RPMI7951 (cell line): ENCODE measurements at regions not wholly inside any gene's neighbourhood (a gene's known extent, or its start where the extent isn't known, plus 50 kb on each side); places are given as distances from the start of the nearest gene placed in this dataset.
"Not testable (repeated sequence)": the region's sequence is repeated elsewhere in the genome, so short reads cannot be mapped to it uniquely, and the experiment has no call there.

ENCODE experiments used
- DNase-seq: peaks from one replicate; pipeline ENCODE4 v3.0.0-alpha.2; 2012; ENCODE audit warnings: low read depth

- DNase-seq: no peak
Observed at GRCh38 chr2:189231719-189232323, 52.3 kb upstream of the COL5A2 start.

DNA sequence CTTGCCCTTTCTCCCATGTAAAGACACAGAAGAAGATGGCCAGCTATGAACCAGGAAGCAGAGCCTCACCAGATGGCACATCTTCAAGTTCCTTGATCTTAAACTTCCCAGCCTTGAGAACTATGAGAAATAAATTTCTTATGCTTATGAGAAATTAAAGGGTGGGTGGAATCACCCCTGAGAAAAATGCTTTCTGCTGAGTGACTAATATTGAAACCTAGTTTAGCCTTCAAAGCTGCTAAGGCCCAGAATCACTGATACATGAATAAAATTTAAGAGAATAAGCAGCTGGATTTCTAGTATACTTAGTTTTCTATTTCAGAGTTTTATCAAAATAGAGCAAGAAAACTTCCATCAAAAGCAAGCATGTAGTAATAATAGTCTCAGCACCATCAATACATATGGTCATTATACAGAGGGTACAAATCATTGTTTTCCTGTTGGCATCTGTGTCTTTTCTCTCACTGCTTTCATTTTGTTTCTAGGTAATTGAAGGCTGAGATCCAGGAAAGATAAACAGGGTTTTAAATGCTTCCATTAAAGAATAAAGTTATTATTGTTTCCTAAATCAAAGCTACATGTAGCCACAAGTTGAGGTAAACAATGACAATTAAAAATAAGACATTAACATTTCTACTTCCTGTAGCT, 53.3 kb upstream of the COL5A2 start:
- no peak for DNase-seq

DNA sequence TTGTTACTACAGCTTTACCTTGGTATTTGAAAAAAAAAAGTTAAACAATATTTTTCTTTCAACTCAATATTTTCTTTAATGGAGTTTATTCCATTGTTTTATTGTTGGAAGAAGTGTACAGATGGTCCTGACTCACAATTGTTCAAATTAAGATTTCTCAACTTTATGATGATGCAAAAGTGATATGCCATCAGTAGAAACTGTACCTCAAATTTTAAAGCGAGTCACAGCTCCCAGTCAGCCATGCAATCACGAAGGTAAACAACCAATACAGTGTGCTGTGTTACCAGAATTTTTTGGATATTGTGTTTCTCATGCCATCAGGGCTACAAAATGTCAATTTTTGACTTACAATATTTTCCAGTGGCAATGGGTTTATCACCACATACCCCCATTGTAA, 54.0 kb upstream of the COL5A2 start:
- DNase-seq: peak; percentile 18

GRCh38 chr2:189234991-189235390, 55.4 kb upstream of the COL5A2 start:
- no peak for DNase-seq

DNA sequence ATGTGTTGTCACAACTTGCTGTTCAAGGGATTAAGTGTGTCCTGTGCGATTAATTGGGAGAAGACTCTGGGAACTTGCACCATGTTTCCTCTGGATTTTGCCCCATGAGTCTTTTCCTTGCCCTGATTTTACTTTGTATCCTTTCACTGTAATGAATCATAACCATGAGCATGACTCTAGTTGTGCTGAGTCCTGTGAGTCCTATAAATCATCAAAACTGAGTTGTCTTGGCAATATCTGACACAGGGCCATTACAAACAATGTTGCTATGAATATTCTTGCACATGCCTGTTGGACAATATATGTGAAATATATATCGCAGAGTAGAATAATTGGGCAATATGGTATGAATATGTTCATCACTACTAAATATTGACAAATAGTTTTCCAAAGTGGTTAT, 56.5 kb upstream of the COL5A2 start:
- DNase-seq: no peak

DNA sequence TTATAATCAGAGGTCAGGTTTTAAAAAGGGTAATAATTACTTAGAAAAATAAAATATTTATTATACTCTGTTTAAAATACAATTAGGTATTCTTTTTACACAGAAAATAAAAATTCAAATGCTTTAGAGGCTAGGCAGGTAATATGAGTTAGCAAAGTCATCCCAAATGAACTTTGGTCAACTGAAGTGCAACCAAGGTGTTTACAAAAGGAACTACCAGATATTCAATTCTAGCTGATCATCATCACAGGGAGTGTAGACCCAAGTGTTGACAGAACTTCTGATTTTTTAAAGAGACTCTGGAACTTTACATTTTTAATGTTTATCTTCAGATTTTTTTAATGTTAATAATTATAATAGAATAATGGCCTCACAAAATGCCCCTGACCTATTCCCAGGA, 59.3 kb upstream of the COL5A2 start:
- no peak for DNase-seq

- not testable (repeated sequence) for DNase-seq
Observed at GRCh38 chr2:189243843-189244242, 64.3 kb upstream of the COL5A2 start.

DNA sequence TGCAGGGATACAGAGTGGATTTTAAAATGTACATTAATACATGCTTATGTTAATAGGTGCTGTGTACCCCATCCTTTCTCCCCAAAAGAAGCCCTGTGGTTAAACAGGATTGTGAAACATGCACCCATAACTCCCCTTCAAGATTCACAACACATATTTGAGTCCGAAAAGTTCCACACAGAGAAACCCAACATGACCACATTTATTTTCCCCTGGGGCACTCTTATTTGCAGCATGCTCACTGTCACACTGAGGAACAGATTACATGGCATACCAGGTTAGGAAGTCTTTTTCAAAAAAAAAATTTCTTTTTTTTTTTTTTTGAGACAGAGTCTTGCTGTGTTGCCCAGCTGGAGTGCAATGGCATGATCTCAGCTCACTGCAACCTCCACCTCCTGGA, 67.7 kb upstream of the COL5A2 start:
- peak; percentile 60 for DNase-seq

DNA sequence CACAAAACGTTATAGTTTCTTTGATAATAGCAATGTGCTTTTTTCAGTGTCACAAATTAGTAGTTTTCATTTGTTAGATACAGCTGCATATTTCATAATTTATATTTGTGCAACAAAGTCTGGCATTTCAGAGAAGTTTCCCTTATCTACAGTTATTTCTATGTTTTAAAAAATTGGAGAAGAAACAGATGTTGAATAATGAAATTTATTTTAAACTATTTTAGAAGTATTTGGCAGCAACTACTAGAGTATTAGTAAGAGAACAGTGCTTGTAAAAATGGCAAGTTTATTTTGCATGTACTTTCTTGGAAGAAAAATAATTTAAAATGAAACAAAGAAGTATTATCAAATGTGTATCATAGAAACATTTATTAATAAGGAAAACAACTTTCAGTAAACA, 68.6 kb upstream of the COL5A2 start:
- DNase-seq: no peak

DNA sequence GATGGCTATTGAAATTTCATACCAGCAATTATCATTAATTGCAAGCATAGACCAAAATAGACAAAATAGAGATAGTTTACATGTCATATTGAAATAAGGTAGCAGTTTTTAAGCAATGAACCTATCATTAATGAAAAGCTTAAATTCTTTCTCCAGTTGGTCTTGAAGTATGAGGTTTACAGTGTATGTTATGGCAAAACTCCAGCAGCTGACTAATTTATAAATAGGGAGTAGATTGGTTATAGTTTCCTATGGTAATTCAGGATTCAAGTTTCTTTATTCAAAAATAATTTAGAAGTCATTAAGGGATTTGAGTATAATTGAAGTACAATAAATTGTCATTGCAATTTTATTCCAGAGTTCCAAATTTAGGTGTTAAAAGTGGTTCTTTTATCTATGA, 69.6 kb upstream of the COL5A2 start:
- DNase-seq: peak; percentile 56

DNA sequence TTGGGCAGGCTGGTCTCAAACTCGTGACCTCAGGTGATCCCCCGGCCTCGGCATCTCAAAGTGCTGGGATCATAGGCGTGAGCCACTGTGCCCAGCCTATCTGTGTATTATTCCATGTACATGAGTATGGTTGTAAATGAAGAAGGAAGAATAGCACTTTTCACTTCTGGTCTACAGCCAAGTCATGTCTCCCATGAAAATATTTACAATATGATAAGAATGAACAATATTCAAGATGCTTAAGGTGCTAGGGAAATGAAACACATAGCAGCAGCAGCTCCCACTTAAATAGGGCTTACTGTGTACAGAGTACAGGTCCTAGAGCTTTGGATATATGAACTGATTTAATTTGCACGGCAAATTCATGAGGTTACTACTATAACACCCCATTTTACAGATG, 70.3 kb upstream of the COL5A2 start:
- no peak for DNase-seq

DNA sequence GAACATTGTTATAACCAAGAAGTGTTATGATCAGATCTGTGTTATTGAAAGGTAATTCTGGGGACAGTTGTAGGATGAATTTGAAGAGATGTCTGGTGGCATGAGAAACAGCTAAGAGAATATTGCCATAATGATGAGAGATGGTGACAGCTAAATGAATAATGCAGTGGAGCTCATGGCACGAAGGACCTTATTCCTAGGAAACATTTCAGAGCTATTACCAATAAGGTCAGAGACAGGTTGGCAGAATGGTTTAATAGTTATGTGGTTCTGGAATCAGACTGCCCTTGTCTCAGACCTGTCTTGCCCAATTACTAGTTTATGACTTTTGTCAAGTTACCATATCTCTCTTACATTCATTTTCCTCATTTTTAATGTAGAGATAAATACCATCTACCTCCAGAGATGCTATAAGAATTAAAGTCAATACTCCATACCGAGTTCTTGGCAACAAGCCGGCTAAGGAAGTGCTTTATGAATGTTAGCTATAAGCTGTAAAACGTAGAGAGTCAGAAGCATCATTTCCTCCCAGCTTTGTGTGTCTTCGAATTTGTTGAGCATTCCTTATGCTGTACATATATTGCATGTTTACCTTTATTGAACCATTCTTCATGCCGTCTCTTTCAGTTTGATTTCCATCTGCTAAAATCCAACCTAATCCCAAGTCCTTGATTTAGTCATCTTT, 73.6 kb upstream of the COL5A2 start:
- DNase-seq: no peak

GRCh38 chr2:189253836-189254235, 74.3 kb upstream of the COL5A2 start:
- peak; percentile 39 for DNase-seq

GRCh38 chr2:189254268-189254883, 74.8 kb upstream of the COL5A2 start:
- peak; percentile 92 for DNase-seq

GRCh38 chr2:189255711-189256110, 76.2 kb upstream of the COL5A2 start:
- no peak for DNase-seq

- DNase-seq: no peak
Observed at GRCh38 chr2:189258616-189259365, 79.2 kb upstream of the COL5A2 start.

DNA sequence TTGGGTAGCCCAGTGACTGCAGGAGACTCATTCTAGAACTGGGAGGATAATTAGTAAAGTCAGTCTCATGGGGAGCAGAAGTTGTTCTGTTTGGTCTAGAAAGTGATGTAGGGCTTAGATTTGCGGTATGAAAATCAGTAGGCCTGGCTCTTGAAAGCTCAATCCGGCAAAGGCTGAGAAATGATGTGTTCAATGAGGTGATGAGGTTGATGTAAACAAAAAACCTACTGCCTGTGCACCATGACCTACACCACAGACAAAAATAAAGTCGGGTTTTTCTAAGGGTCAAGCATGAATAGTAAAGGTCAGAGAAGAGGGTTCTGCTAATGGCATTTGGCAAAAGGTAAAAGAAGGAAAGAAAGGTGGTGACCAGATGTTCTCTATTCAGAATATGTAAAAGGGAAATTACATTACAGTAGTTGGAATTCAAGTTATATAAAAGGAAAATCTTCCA, 80.8 kb upstream of the COL5A2 start:
- peak; percentile 79 for DNase-seq

DNA sequence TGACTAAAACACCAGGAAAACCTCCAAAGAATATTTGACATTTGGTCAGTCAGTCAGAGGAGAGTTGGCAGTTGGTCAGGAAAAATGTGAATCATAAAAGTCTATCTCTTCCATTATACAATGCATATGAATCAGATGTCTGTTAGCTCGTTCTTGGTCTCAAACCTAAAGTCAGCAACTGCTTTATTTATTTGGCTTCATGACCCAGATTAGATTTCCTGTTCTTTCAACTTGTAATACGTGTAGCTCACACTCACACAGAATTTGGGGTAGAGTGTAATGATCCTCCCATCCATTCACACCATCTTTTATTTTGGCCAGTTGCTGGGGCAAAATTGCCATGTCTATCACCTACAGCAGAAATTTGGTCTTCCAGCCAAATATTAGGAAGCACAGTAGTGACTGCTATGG, 81.9 kb upstream of the COL5A2 start:
- DNase-seq: peak; percentile 72

GRCh38 chr2:189261916-189262315, 82.4 kb upstream of the COL5A2 start:
- no peak for DNase-seq

- no peak for DNase-seq
Observed at GRCh38 chr2:189265696-189266320, 86.2 kb upstream of the COL5A2 start.

- DNase-seq: peak; percentile 26
Observed at GRCh38 chr2:189267491-189267890, 87.9 kb upstream of the COL5A2 start.
